ENCODE measurements at regions not wholly inside any gene's neighbourhood (a gene's known extent, or its start where the extent isn't known, plus 50 kb on each side); places are given as distances from the start of the nearest gene placed in this dataset.

DNA sequence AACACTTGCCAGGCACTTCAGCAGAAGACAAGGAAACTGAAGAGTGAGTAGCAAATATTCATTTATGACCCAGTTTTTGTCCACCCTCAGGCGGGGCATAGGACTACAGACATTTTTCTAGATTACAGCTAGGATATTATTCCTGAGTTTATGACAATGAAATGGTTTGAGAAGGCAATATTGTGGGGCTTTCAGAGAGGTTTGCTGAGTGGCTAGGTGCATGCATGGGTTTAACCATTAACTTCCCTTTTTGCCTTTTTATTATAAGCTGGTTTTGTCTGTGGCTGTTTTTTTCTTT, 104.0 kb upstream of the BCAT1 start:
- TF ChIP-seq CTCF (conservative IDR thresholded peaks at IDR 0.05 in 1 of 2, IDR thresholded peaks at IDR 0.05 in 1 of 2; ENCODE audit: low read depth in 1 of 2, low read length in 2 of 2) (no peak), EZH2 (IDR thresholded peaks at IDR 0.05; ENCODE audit: low read length, missing control alignments) (no peak)

Measured in fibroblast of lung (primary cell).